ENCODE measurements at regions not wholly inside any gene's neighbourhood (a gene's known extent, or its start where the extent isn't known, plus 50 kb on each side); places are given as distances from the start of the nearest gene placed in this dataset.
A peak's percentile ranks its signal among the peaks of the same experiment; 100 is the strongest.

DNA sequence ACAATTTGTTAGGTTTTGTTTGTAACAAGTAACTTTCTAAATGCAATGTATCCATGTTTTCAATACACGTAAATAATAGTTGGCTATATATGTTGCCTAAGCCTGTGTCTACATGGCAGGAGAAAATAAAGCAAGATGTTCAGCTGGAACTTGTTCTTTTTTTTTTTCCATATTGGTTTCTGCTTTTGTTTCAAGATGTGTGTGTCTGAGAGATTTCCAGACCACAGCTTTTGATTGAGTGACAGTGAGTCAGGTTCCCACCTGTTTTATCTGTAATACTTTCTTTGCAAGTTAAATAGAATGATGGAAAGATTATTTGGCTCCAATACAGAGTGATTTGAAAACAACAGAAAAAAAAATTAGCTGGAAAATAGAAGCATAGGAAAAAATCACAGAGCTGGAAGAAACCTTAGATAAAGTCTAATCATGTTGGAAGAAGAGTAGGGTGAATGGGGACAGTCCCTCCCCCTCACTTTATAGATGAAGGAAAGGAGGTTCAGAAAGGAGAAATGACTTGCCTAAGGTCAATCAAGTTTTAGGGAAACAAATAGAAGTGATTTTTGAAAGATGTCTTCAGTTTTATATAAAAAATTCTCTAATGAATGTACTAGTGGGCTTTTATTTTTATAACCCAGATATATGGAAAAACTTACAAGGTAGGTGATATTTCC lies 150.9 kb upstream of the STMND1 start:
- no peak for TF ChIP-seq Cebpa-rat (IDR thresholded peaks at IDR 0.05)
- no peak overlapping the region for H3K27ac ChIP-seq
- H3K4me2 ChIP-seq = no peak overlapping the region
- H4K20me1 ChIP-seq = no peaks in the 10 kb centered on the region
- H3K9me3 ChIP-seq = no peaks in the 10 kb centered on the region
- peaks cover 29% of the 10 kb centered on the region for H3K4me1 ChIP-seq
- no peaks in the 10 kb centered on the region for H3K36me3 ChIP-seq
- H3K9ac ChIP-seq = no peak overlapping the region
- no peaks in the 10 kb centered on the region for H3K27me3 ChIP-seq
- no peak overlapping the region for H3K4me3 ChIP-seq

DNA sequence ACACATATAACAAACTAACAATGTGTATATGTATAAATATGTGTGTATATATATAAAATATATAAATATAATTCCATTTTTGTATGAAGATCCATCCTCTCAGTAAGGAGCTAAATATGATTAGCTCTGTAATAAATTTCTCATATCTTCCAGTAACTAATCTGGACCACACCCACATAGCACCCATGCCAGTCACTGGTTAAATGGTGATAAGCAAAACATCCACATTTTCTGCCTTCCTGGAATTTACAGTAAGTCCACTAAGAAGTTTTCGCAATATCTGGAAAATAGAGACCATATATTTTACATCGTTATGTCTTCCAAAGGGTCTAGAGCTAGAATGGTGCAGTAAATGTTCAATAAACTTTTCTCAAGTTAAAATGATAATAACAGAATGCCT lies 151.5 kb upstream of the STMND1 start:
- Histone ChIP-seq H3K36me3 (no peaks in the 10 kb centered on the region), H3K4me1 (peaks cover 31% of the 10 kb centered on the region)

DNA sequence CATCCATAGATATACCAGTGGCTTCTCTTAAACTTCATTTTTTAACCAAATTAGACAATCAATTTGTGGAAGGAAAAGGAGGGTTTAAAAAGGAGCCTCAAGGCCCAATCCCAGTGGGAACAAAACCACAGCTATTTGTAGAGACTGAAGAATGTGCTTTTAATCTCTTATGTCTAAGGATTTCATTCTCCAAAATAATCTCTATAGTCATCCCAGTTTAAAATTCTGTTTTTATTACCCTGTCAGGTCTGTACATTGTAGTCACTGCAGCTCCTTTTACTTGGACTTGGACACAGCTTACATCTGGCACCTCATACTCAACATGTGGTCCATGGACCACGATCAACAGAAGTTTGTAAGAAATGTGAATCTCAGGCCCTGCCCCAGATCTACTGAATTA lies 152.1 kb upstream of the STMND1 start:
- Histone ChIP-seq H3K9me3 (no peaks in the 10 kb centered on the region), H3K4me2 (peak overlapping the region; percentile 44), H3K9ac (no peak overlapping the region), H3K4me3 (no peak overlapping the region), H3K4me1 (peaks cover 31% of the 10 kb centered on the region), H3K27me3 (no peaks in the 10 kb centered on the region), H3K27ac (no peak overlapping the region), H3K36me3 (no peaks in the 10 kb centered on the region), H4K20me1 (no peaks in the 10 kb centered on the region)
- no peak for TF ChIP-seq Cebpa-rat (IDR thresholded peaks at IDR 0.05)

More for the DNA sequence above, 151.5 kb upstream of the STMND1 start:
- TF ChIP-seq Cebpa-rat (IDR thresholded peaks at IDR 0.05) = no peak
- Histone ChIP-seq H3K9me3 (no peaks in the 10 kb centered on the region), H4K20me1 (no peaks in the 10 kb centered on the region), H3K4me3 (no peak overlapping the region), H3K27me3 (no peaks in the 10 kb centered on the region), H3K4me2 (no peak overlapping the region), H3K9ac (no peak overlapping the region), H3K27ac (no peak overlapping the region)

DNA sequence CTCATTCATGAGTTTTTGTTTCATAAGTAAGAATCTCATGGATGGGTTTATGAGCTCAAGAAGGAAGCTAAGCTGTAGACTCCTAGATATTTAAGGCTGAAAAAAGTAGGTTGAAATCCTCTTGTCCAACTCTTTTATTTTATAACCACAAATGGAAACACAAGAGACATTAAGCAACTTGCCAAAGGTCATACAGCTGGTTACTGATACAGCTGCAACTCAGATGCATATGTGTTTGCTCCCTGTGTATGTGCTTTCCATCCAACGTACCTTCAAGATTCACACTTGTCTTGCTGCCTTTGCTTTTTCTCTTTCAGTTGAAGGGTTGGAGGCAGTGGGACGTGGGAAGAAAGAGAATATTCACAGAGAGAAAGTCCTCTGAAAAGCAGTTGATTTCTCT lies 153.5 kb upstream of the STMND1 start:
- no peak overlapping the region for H3K9ac ChIP-seq
- no peaks in the 10 kb centered on the region for H3K9me3 ChIP-seq
- H3K27ac ChIP-seq = no peak overlapping the region
- no peak overlapping the region for H3K4me3 ChIP-seq
- no peaks in the 10 kb centered on the region for H3K27me3 ChIP-seq
- H3K4me1 ChIP-seq = peaks cover 31% of the 10 kb centered on the region
- no peak for TF ChIP-seq Cebpa-rat (IDR thresholded peaks at IDR 0.05)
- no peaks in the 10 kb centered on the region for H4K20me1 ChIP-seq
- no peak overlapping the region for H3K4me2 ChIP-seq
- no peaks in the 10 kb centered on the region for H3K36me3 ChIP-seq

DNA sequence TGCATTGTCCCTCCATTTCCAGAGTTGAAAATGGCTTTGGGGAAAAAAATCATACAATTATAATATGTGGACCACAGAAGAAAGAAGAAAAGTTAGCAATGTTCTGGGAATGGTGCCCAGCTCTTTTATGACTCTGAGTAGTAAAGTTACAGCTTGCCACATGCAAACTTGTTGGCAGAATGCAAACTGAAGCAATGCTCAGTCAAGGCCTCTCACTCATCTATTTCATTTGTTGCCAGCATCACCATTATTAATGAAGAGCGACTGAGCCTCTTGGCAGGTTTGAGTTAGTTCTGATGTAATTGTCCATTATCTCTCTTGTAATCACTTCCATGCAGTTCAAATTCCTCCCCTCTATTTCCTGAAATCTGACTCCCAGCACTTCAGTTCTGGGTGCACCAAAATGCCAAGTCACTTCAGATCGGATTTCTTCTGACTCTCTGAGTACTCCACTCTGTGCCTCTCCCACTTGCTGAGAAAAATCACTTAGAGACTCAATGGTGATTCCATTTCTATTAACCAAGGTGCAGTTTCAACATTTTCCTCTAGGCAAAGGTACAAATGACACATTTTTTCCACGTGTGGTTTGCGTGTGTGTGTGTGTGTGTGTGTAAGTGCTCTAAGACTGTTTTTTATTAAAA lies 154.4 kb upstream of the STMND1 start:
- Histone ChIP-seq H3K9me3 (no peaks in the 10 kb centered on the region), H3K27ac (no peak overlapping the region), H3K4me2 (peak overlapping the region; percentile 61), H4K20me1 (no peaks in the 10 kb centered on the region), H3K27me3 (no peaks in the 10 kb centered on the region), H3K36me3 (no peaks in the 10 kb centered on the region), H3K9ac (no peak overlapping the region), H3K4me1 (peaks cover 31% of the 10 kb centered on the region), H3K4me3 (no peak overlapping the region)
- no peak for TF ChIP-seq Cebpa-rat (IDR thresholded peaks at IDR 0.05)

DNA sequence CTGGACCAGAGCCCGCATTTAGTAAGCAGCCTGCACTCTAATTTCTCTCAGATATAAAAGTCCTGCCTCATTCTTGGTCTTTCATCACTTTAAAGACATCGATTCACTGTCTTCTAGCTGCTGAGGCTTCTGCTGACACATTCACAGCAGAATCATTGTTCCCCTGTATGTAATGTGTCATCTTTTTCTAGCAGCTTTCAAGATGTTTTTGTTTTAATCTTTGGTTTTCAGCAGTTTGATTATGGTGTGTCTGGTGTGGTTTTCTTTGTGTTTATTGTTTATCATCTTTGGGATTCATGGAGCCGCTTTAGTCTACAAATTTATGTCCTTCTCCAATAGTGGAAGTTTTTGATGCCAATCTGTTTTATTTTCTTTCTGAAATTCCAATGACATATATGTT lies 157.3 kb upstream of the STMND1 start:
- Histone ChIP-seq H3K4me1 (peaks cover 26% of the 10 kb centered on the region), H3K4me3 (no peak overlapping the region), H3K27me3 (no peaks in the 10 kb centered on the region), H4K20me1 (no peaks in the 10 kb centered on the region), H3K4me2 (no peak overlapping the region), H3K9ac (no peak overlapping the region), H3K27ac (no peak overlapping the region), H3K9me3 (no peaks in the 10 kb centered on the region), H3K36me3 (no peaks in the 10 kb centered on the region)
- TF ChIP-seq Cebpa-rat (IDR thresholded peaks at IDR 0.05) = no peak

DNA sequence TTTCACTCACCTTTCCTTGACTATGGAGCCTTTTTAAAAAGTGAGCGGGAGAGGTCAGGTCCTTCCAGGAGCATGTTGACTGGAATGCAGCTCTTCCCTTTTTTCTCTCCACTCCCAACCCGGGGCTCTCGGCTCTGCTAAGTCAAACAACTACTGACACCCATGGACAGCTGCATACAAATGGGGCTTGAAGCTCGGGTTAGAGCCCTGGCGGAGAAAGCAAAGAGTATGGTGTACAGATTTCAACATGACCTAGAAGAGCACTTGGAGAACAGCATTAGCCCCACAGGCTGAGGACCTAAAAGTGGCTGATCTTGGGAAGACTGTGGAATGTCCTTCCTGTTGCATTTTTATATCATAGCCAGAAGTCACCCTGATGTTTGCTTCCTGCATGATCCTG lies 162.0 kb upstream of the STMND1 start:
- H3K4me1 ChIP-seq = no peaks in the 10 kb centered on the region
- no peak overlapping the region for H3K9ac ChIP-seq
- no peak for TF ChIP-seq Cebpa-rat (IDR thresholded peaks at IDR 0.05)
- no peaks in the 10 kb centered on the region for H3K9me3 ChIP-seq
- no peaks in the 10 kb centered on the region for H3K36me3 ChIP-seq
- H3K4me2 ChIP-seq = no peak overlapping the region
- no peak overlapping the region for H3K27ac ChIP-seq
- no peak overlapping the region for H3K4me3 ChIP-seq
- no peaks in the 10 kb centered on the region for H4K20me1 ChIP-seq
- H3K27me3 ChIP-seq = no peaks in the 10 kb centered on the region

DNA sequence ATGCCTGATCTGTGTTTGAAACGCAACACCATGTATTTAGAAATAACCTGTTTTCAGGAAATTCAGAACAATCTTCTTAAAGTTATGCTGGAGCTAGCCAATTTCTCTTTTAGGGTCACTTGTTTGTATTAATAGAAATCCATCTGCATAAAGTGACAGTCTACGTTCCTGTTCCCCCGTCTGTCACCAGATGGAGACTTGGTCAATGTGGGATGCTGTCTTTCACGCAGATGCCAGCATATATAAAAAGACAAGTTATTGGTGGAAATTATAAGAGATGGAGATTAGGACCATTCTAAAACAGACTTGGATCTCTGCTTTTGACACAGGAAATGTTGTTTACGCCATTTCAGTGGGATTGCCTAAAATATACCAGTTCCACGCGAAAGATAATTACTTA lies 162.5 kb upstream of the STMND1 start:
- Histone ChIP-seq H4K20me1 (no peaks in the 10 kb centered on the region), H3K4me1 (no peaks in the 10 kb centered on the region), H3K27ac (no peak overlapping the region), H3K27me3 (no peaks in the 10 kb centered on the region), H3K36me3 (no peaks in the 10 kb centered on the region), H3K4me3 (no peak overlapping the region), H3K4me2 (no peak overlapping the region), H3K9ac (no peak overlapping the region), H3K9me3 (no peaks in the 10 kb centered on the region)
- no peak for TF ChIP-seq Cebpa-rat (IDR thresholded peaks at IDR 0.05)

DNA sequence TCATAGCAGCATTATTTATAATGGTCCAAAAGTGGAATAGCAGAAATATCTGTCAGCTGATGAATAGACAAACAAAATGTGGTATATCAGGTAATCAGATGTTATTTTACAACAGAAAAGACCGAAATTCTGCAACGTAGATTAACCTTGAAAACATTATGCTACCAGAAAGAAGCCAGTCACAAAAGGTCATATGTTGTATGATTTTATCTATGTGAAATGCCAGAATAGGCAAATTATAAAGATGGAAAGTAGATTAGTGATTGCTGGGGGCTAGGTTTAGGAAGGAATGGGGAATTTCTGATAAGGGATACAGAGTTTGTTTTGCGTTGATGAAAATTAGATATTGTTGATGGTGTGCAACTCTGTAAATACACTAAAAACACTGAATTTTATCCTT lies 165.0 kb upstream of the STMND1 start:
- H3K27me3 ChIP-seq = no peaks in the 10 kb centered on the region
- H3K9me3 ChIP-seq = no peaks in the 10 kb centered on the region
- H3K4me2 ChIP-seq = no peak overlapping the region
- H4K20me1 ChIP-seq = no peaks in the 10 kb centered on the region
- TF ChIP-seq Cebpa-rat (IDR thresholded peaks at IDR 0.05) = no peak
- no peaks in the 10 kb centered on the region for H3K36me3 ChIP-seq
- no peak overlapping the region for H3K9ac ChIP-seq
- H3K27ac ChIP-seq = no peak overlapping the region
- H3K4me1 ChIP-seq = no peaks in the 10 kb centered on the region
- no peak overlapping the region for H3K4me3 ChIP-seq

DNA sequence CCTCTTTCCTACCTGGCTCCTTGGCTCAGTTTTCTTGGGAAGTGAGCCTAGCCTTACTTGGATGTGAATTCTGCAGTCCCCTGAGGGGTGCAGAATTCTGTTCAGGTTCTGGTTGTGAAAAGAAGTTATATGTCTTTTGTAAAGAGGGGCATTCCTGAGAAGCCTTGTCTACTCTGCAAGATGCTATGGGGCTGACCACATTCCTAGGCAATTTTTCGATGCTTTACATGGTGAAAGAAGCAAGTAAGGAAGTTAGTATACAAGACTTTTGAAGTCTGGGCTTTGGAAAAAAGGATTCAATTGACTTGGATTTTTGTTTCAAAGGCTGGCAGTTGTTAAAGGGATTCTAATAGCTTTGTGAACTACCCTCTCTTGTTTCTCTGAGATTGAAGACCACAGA lies 167.9 kb upstream of the STMND1 start:
- TF ChIP-seq Cebpa-rat (IDR thresholded peaks at IDR 0.05) = no peak
- Histone ChIP-seq H3K27ac (no peak overlapping the region), H3K9ac (no peak overlapping the region), H3K4me2 (no peak overlapping the region), H3K4me1 (no peaks in the 10 kb centered on the region), H3K27me3 (no peaks in the 10 kb centered on the region), H4K20me1 (no peaks in the 10 kb centered on the region), H3K4me3 (no peak overlapping the region), H3K9me3 (no peaks in the 10 kb centered on the region), H3K36me3 (no peaks in the 10 kb centered on the region)

Data from BLaER1 (cell line).